Germinal center (tissue), 1 donor: ENCODE measurements at regions not wholly inside any gene's neighbourhood (a gene's known extent, or its start where the extent isn't known, plus 50 kb on each side); places are given as distances from the start of the nearest gene placed in this dataset.

Experiments
- DNase-seq: peaks from one replicate; pipeline ENCODE4 v3.0.0; 2012; ENCODE audit warnings: mixed read lengths, low spot score

GRCh38 chr6:15730922-15731321 is 68.1 kb upstream of the DTNBP1 start:
- DNase-seq: no peak

- no peak for DNase-seq
Measured at GRCh38 chr6:15730442-15730841, 67.6 kb upstream of the DTNBP1 start.

- no peak for DNase-seq
Measured at GRCh38 chr6:15722731-15723130, 59.9 kb upstream of the DTNBP1 start.

GRCh38 chr6:15716889-15717288 is 54.1 kb upstream of the DTNBP1 start:
- no peak for DNase-seq

- no peak for DNase-seq
Measured at GRCh38 chr6:15715851-15716250, 53.0 kb upstream of the DTNBP1 start.

- DNase-seq: no peak
Measured at GRCh38 chr6:15715060-15715459, 52.2 kb upstream of the DTNBP1 start.

GRCh38 chr6:15714658-15715057 is 51.8 kb upstream of the DTNBP1 start:
- DNase-seq: no peak

- DNase-seq: no peak
Measured at GRCh38 chr6:15713325-15713724, 50.5 kb upstream of the DTNBP1 start.

GRCh38 chr6:15712797-15713196 is 50.0 kb upstream of the DTNBP1 start:
- DNase-seq: no peak
